Activated CD8-positive, alpha-beta T cell treated with anti-CD3 and anti-CD28 coated beads for 36 hours (primary cell): ENCODE measurements at regions not wholly inside any gene's neighbourhood (a gene's known extent, or its start where the extent isn't known, plus 50 kb on each side); places are given as distances from the start of the nearest gene placed in this dataset.

ENCODE experiments used
- ATAC-seq: fragments of 200-7000 bp; cut with Tn5 transposase; one replicate; pipeline ENCODE4 v1.10.0; 2021; ENCODE audit warnings: mild to moderate bottlenecking, moderate library complexity
- CTCF ChIA-PET: fragments of 350-600 bp; sonication (Branson Sonifier 250); formaldehyde crosslinking; loops from one replicate; lab custom pipeline; 2021; ENCODE audit warnings: antibody characterized with exemption; lab: Charles Lee
- POLR2A ChIA-PET: fragments of 350-600 bp; sonication (Branson Sonifier 250); formaldehyde crosslinking; loops from one replicate; lab custom pipeline; 2021; ENCODE audit warnings: antibody characterized with exemption; lab: Charles Lee
- DNase-seq: peaks from one replicate; pipeline ENCODE4 v3.0.0-alpha.2; 2020
- H3K27ac Mint-ChIP-seq: one replicate; pipeline ENCODE4 v1.8.0; 2021; ENCODE audit warnings: mild to moderate bottlenecking, mixed read lengths
- H3K27me3 Mint-ChIP-seq: one replicate; pipeline ENCODE4 v1.8.0; 2021; ENCODE audit warnings: mixed read lengths
- H3K36me3 Mint-ChIP-seq: one replicate; pipeline ENCODE4 v1.8.0; 2021; ENCODE audit warnings: low read depth, mixed read lengths
- H3K4me1 Mint-ChIP-seq: one replicate; pipeline ENCODE4 v1.8.0; 2021; ENCODE audit warnings: low read depth, mixed read lengths
- H3K4me3 Mint-ChIP-seq: one replicate; pipeline ENCODE4 v1.8.0; 2021; ENCODE audit warnings: mild to moderate bottlenecking, moderate library complexity, mixed read lengths
- H3K9me3 Mint-ChIP-seq: one replicate; pipeline ENCODE4 v1.8.0; 2021; ENCODE audit warnings: mixed read lengths
- CTCF ChIP-seq: fragments of 200-600 bp; IDR thresholded peaks from one replicate; pipeline ENCODE4 v1.8.0; 2022; ENCODE audit warnings: antibody characterized with exemption, mild to moderate bottlenecking
- intact Hi-C: fragments of 100-400 bp; cut with micrococcal nuclease; formaldehyde crosslinking; loops from one replicate; pipeline ENCODE4 v1.10.0; 2022

GRCh38 chr20:4300401-4300800, 51.3 kb upstream of the ADRA1D start:
- POLR2A ChIA-PET, result no interaction called here
- DNase-seq (no peak), ATAC-seq (no peak)
- intact Hi-C loops, result no loop called here
- TF ChIP-seq CTCF, result no peak
- CTCF ChIA-PET, result no interaction called here
- Mint-ChIP-seq H3K36me3 (no peaks in the 10 kb centered on the region), H3K9me3 (no peaks in the 10 kb centered on the region), H3K27ac (no peak overlapping the region), H3K4me1 (no peaks in the 10 kb centered on the region), H3K4me3 (no peak overlapping the region), H3K27me3 (peaks cover 16% of the 10 kb centered on the region)

GRCh38 chr20:4299773-4300172, 50.7 kb upstream of the ADRA1D start:
- TF ChIP-seq CTCF, result no peak
- peaks cover 16% of the 10 kb centered on the region for H3K27me3 Mint-ChIP-seq
- no peaks in the 10 kb centered on the region for H3K36me3 Mint-ChIP-seq
- H3K9me3 Mint-ChIP-seq, result no peaks in the 10 kb centered on the region
- POLR2A ChIA-PET, result no interaction called here
- H3K4me1 Mint-ChIP-seq, result no peaks in the 10 kb centered on the region
- CTCF ChIA-PET, result no interaction called here
- no peak overlapping the region for H3K4me3 Mint-ChIP-seq
- DNase-seq (no peak), ATAC-seq (no peak)
- H3K27ac Mint-ChIP-seq, result no peak overlapping the region
- intact Hi-C loops, result no loop called here

- Mint-ChIP-seq H3K4me1 (no peaks in the 10 kb centered on the region), H3K4me3 (no peak overlapping the region), H3K9me3 (no peaks in the 10 kb centered on the region), H3K27ac (no peak overlapping the region), H3K27me3 (peaks cover 16% of the 10 kb centered on the region), H3K36me3 (no peaks in the 10 kb centered on the region)
- POLR2A ChIA-PET, result no interaction called here
- TF ChIP-seq CTCF, result no peak
- intact Hi-C loops, result no loop called here
- CTCF ChIA-PET, result no interaction called here
- DNase-seq, result no peak
- no peak for ATAC-seq
These were observed 50.1 kb upstream of the ADRA1D start for GRCh38 chr20:4299216-4299615.
